ENCODE measurements at regions not wholly inside any gene's neighbourhood (a gene's known extent, or its start where the extent isn't known, plus 50 kb on each side); places are given as distances from the start of the nearest gene placed in this dataset.

GRCh38 chr1:58312971-58313563 is 233.5 kb downstream of the OMA1 start:
- TF ChIP-seq, protein P1, sequence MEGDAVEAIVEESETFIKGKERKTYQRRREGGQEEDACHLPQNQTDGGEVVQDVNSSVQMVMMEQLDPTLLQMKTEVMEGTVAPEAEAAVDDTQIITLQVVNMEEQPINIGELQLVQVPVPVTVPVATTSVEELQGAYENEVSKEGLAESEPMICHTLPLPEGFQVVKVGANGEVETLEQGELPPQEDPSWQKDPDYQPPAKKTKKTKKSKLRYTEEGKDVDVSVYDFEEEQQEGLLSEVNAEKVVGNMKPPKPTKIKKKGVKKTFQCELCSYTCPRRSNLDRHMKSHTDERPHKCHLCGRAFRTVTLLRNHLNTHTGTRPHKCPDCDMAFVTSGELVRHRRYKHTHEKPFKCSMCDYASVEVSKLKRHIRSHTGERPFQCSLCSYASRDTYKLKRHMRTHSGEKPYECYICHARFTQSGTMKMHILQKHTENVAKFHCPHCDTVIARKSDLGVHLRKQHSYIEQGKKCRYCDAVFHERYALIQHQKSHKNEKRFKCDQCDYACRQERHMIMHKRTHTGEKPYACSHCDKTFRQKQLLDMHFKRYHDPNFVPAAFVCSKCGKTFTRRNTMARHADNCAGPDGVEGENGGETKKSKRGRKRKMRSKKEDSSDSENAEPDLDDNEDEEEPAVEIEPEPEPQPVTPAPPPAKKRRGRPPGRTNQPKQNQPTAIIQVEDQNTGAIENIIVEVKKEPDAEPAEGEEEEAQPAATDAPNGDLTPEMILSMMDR (IDR thresholded peaks at IDR 0.05): no peak
- TF ChIP-seq POLR2A (IDR thresholded peaks at IDR 0.05): no peak
